ENCODE measurements at regions not wholly inside any gene's neighbourhood (a gene's known extent, or its start where the extent isn't known, plus 50 kb on each side); places are given as distances from the start of the nearest gene placed in this dataset.
"Not testable (repeated sequence)": the region's sequence is repeated elsewhere in the genome, so short reads cannot be mapped to it uniquely, and the experiment has no call there.

DNA sequence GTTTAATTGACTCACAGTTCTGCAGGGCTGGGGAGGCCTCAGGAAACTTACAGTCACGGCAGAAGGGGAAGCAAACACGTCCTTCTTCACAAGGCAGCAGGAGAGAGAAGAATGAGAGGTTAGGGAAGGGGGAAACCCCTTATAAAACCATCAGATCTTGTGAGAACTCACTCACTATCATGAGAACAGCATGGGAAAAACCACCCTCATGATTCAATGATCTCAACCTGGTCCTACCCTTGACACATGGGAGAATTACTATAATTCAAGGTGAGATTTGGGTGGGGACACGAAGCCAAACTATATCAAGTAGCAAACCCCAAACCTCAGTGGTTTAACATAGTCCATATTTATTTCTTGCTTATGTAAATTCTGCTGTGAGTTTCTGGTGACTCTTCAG lies 252.0 kb upstream of the USP25 start:
- TF ChIP-seq EZH2 (conservative IDR thresholded peaks at IDR 0.05; ENCODE audit: low read depth, low read length); ZBTB8A (CRISPR knock-in tag; IDR thresholded peaks at IDR 0.05; ENCODE audit: borderline replicate concordance, low read depth); MYC (CRISPR knock-in tag; IDR thresholded peaks at IDR 0.05; ENCODE audit: borderline replicate concordance); POLR2A (IDR thresholded peaks at IDR 0.05; ENCODE audit: insufficient read depth in 1 of 2, low read depth in 2 of 2, low read length in 2 of 2); MIXL1 (CRISPR knock-in tag; IDR thresholded peaks at IDR 0.05): not testable (repeated sequence)
